HG03439 (cell line): ENCODE measurements at regions not wholly inside any gene's neighbourhood (a gene's known extent, or its start where the extent isn't known, plus 50 kb on each side); places are given as distances from the start of the nearest gene placed in this dataset.
"Not testable (repeated sequence)": the region's sequence is repeated elsewhere in the genome, so short reads cannot be mapped to it uniquely, and the experiment has no call there.

Experiments used
- ATAC-seq: cut with Tn5 transposase; IDR thresholded peaks from one replicate; pipeline ENCODE4 v1.9.1; 2021; ENCODE audit warnings: mild to moderate bottlenecking, moderate library complexity; ENCODE audit not compliant: unreplicated experiment

GRCh38 chr2:184047536-184047935 lies 550.8 kb upstream of the ZNF804A start:
- ATAC-seq = no peak

- ATAC-seq = no peak
Observed at GRCh38 chr2:184049566-184049965, 548.8 kb upstream of the ZNF804A start.

DNA sequence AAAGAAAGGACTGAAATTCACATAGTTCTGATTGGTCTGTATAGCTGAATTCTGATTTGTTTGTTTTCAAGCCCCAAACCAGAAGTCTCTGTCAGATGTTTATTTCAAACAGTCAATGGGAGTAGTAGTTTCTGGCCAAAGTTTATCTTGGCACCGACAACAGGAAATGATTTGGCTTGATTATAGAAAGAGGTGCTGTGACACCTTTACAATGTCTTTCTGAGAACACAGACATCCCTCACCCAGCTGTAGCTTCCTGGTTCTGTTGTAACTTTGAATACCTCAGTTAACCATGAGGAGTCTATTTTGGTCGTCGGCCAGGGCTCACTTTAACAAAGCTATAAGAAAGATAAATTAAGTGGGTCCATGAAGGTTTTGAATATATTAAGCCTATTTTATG lies 545.0 kb upstream of the ZNF804A start:
- ATAC-seq = no peak

GRCh38 chr2:184054419-184054818 lies 543.9 kb upstream of the ZNF804A start:
- ATAC-seq = not testable (repeated sequence)

DNA sequence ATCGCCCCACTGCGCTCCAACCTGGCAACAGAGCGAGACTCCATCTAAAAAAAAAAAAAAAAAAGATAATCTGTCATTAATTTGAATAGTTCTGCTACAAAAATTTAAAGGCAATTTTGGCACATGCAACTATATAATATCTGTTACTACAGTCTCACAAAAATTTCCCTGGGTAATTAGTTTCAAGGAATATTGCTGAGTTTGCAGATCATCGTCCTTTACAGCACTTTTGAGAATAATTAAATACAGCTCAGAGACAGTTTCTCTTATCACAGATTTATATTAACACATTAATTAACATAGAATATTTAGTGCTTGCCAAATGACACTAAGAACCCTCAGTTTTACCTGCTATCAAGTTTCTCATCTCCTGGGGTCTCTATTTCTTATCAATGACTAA lies 540.4 kb upstream of the ZNF804A start:
- ATAC-seq = no peak

DNA sequence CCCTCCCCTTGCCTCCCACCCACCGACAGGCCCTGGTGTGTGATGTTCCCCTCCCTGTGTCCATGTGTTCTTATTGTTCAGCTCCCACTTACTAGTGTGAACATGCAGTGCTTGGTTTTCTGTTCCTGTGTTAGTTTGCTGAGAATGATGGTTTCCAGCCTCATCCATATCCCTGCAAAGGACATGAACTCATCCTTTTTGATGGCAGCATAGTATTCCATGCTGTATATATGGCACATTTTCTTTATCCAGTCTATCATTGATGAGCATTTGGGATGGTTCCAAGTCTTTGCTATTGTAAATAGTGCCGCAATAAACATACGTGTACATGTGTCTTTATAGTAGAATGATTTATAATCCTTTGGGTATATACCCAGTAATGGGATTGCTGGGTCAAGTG lies 538.1 kb upstream of the ZNF804A start:
- not testable (repeated sequence) for ATAC-seq

DNA sequence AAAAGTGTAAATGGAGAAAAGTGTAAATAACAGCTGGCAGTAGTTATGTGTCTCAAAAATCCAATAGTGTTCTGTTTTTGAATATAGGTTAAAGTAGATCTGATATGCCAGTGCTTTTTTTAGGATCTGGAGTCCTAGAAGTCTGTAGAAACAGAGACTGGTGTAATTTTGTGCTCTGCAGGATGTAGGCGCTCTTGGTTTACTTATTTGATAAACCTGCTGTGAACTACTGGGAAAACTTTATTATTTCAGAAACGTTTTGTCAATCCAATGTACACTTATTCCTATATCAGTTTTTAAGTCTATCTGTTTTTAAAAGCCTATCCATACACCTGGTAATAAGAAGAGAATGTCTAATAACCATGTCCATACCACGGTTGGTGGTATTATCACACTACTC lies 530.8 kb upstream of the ZNF804A start:
- ATAC-seq = no peak

DNA sequence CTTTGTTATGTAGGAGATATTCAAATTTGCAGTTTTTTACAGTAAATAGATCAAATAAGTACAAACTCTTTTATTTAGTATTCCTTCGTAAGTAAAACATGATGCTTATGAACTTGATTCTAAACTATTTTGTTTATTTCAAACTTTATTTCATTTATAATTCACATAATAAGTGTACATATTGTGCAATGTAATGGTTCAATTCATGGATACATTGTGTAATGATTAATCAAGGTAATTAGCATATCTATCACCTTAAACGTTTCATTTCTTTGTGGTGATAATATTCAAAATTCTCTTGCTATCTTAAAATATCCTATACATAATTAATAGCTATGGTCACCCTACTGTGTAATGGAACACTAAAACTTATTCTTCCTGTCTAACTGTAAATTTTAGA lies 525.9 kb upstream of the ZNF804A start:
- ATAC-seq = no peak

- no peak for ATAC-seq
Observed at GRCh38 chr2:184078496-184078895, 519.8 kb upstream of the ZNF804A start.

DNA sequence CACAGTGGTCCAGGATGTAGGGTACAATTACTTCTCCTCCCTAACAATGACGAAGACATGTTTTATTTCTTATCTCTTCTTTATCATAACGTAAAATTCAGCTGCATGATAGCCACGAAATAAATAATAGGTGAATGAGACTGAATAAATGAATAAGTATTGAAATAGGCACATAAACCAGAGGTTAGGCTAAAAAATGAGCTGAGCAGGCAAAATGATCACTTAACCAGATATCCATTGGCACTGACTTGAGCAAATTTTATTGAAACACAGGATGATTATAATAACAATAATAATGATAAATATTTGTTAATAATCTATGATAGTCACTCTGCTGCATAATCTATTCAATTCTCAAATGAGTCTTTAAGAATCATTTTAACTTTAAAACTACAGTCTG lies 506.9 kb upstream of the ZNF804A start:
- no peak for ATAC-seq

GRCh38 chr2:184113696-184114403 lies 484.5 kb upstream of the ZNF804A start:
- ATAC-seq = no peak

GRCh38 chr2:184114439-184114838 lies 483.9 kb upstream of the ZNF804A start:
- ATAC-seq = no peak

DNA sequence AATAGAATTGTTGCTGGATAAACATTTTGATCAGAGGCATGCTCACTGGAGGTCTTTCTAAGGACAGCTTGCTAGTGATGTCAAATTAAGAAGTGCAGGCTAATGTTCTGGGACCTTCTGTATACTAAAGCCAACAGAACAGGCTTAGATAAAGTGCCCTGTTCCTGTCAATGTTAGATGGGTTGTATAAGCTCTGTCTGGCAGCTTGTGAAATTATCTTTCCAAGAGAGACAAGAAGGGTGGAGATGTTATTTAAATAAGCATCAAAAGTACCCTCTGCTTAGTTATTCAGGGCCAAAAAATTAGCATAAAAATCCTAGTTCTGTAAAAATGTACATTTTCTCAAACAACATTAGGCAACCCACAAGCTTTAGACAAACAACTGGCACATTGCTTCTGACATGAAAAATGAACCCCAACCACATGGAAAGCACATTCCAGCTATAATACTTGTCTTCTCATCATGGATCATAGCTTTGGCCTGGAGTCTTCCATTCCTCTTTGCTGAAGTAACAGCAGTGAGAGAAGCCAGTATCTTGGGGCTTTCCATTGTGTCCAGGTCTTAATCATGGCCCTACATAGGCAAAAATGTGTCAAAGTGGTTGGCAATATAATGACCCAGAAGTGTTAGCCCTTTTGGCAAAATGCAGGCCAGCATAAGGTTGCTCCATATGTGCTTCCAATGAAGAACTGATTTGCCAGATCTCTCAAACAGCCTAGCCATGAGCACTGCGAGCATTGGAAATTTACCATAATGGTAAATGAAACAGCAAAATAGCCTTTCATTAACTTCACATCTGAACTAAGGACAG lies 478.1 kb upstream of the ZNF804A start:
- no peak for ATAC-seq

- ATAC-seq = no peak
Observed at GRCh38 chr2:184125867-184126266, 472.5 kb upstream of the ZNF804A start.

DNA sequence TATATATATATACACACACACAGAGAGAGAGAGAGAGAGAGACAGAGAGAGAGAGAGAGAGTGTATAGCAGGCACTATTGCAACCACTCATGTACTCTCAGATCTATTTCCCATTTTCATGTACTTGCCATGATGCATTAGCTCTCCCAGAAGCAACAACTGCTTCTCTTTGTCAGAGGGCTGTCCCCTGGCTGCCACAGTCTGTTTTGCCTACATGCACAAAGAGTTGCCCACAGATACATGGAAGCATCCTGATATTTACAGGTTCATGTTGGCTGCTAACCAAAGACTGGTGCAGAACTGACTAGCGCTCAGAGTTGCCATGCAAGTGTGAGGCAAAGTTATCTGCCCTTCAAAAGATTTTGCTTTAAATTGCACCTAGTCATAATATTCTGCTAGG lies 469.3 kb upstream of the ZNF804A start:
- no peak for ATAC-seq

- no peak for ATAC-seq
Observed at GRCh38 chr2:184137955-184138354, 460.4 kb upstream of the ZNF804A start.

DNA sequence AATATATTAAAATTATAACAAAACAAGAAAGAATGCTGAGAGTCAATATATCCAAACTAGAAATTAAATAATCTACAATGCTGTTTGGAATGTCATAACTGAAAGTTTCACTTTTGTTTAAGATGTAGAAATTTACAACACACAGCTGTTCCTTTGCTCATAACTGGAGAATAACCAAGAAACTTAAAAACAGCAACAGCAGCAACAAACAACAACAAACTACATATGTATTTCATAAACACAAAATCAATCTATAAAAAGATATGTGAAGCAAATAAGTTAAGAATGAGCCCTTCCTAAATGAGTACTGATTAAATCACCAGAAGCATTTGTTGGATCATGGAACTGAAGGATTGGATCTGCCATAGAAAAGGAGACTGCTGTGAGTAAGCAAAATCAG lies 456.5 kb upstream of the ZNF804A start:
- no peak for ATAC-seq

GRCh38 chr2:184154438-184154837 lies 443.9 kb upstream of the ZNF804A start:
- ATAC-seq = no peak

DNA sequence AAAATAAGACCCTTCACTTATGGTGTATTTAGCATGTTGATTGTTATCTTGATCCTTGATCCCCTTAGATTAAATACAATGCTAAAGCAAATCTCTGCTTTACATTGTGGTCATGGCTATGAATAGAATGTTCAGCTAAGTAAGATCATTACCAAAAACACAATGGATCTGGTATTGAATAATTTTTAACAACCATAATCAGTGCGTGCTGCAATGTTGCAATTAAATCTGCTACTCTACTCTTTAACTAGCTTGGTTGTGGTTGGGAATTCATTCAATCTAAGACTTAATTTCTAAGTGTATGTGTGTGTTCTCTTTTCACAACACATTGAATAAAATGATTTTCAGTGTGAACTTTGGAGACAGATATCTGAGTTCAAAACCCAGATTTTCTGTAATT lies 442.5 kb upstream of the ZNF804A start:
- ATAC-seq = no peak

DNA sequence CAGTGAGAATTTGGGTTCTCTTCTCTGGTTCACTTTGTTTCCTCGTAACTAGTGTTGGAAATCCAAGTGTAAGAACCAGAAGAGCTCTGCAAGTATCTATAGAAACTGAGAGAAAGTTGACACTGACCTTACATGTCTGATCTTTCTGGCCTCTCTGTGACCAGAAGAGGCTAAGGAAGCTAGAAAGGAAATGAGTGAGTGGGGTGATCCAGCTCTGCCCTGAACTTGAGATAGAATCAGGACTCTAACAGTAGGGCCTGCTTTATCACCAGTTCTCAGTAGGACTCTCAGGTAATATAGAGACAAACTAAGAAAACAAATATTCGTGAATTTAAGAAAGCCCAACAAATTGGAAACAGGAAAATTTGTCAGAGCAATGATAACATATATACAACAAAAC lies 441.2 kb upstream of the ZNF804A start:
- no peak for ATAC-seq

DNA sequence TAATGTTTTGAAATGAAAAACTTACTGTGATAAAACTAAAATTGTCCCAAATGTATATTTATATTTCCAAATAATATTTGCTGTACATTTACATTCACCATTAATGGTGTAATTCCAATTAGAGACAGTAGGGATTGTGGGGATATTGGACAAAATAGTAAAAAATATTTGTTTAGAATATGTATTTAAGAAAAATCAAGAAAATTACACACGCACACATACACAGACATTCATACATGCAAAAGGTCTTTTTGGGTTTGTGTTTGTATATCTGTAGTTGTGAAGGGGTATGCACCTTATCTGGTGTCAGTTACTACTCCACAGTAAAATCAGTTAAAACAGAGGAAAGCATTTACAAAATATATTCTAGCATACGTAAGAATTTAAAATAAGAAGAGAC lies 435.9 kb upstream of the ZNF804A start:
- ATAC-seq = no peak

DNA sequence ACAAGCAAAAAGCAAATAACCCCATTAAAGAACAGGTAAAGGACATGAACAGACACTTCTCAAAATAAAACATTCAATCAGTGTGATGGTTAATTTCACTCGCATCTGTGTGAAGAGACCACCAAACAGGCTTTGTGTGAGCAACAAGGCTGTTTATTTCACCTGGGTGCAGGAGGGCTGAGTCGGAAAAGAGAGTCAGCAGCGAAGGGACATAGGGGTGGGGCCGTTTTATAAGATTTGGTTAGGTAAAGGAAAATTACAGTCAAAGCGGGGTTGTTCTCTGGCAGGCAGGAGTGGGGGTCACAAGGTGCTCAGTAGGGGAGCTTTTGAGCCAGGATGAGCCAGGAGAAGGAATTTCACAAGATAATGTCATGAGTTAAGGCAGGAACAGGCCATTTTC lies 429.5 kb upstream of the ZNF804A start:
- not testable (repeated sequence) for ATAC-seq
